Endothelial cell of umbilical vein (primary cell): ENCODE measurements at regions not wholly inside any gene's neighbourhood (a gene's known extent, or its start where the extent isn't known, plus 50 kb on each side); places are given as distances from the start of the nearest gene placed in this dataset.

Experiments used
- BruUV-seq: library from RNA; stranded (reverse); fragments of 400-500 nt; replicated peaks from 2 replicates; lab custom pipeline; 2021; lab: Mats Ljungman, UMichigan
- CTCF ChIA-PET: fragments of 300-600, 350-600 bp; sonication (Branson Sonifier 250); formaldehyde crosslinking; loops from one replicate; lab custom pipeline; 2021; ENCODE audit warnings: antibody characterized with exemption, inconsistent platforms; lab: Charles Lee
- POLR2A ChIA-PET: fragments of 300-600, 350-600 bp; sonication (Branson Sonifier 250); formaldehyde crosslinking; loops from one replicate; lab custom pipeline; 2021; ENCODE audit warnings: antibody characterized with exemption, inconsistent platforms; lab: Charles Lee
- DNase-seq: peaks from one replicate; pipeline ENCODE4 v3.0.0-alpha.2; 2011; ENCODE audit warnings: low read depth, low spot score
- FAIRE-seq: peaks from 2 replicates; lab custom pipeline; 2011; peaks lifted over from hg19 to GRCh38; lab: Jason Lieb, UNC
- H2AFZ ChIP-seq: 2 replicates; pipeline ENCODE4 v1.6.0; 2012; ENCODE audit warnings: low read depth, low read length, control low read depth, inconsistent platforms
- H3K27ac ChIP-seq: 2 replicates; pipeline ENCODE4 v1.5.1; 2011; ENCODE audit warnings: low read depth, mild to moderate bottlenecking, control low read depth, low read length, moderate library complexity; ENCODE audit not compliant: insufficient read depth
- H3K27me3 ChIP-seq, 2 experiments: 2 replicates each; pipeline versions ENCODE4 v1.6.0 to v1.6.1; 2011; ENCODE audit warnings: low read length in 2 of 2, mixed read lengths in 1 of 2; ENCODE audit not compliant: control insufficient read depth in 2 of 2, insufficient read depth in 2 of 2
- H3K36me3 ChIP-seq, 2 experiments: 2 replicates in 1 of 2; 3 replicates in 1 of 2; pipeline ENCODE4 v1.5.1; 2011; ENCODE audit warnings: low read length in 2 of 2, mild to moderate bottlenecking in 1 of 2, moderate library complexity in 1 of 2; ENCODE audit not compliant: control insufficient read depth in 2 of 2, insufficient read depth in 2 of 2; ENCODE audit errors: extremely low read depth in 1 of 2
- H3K4me1 ChIP-seq: 3 replicates; pipeline ENCODE4 v1.5.1; 2011; ENCODE audit warnings: mild to moderate bottlenecking, low read length; ENCODE audit not compliant: control insufficient read depth, insufficient read depth; ENCODE audit errors: extremely low read depth
- H3K4me2 ChIP-seq: 2 replicates; pipeline ENCODE4 v1.6.1; 2011; ENCODE audit warnings: low read length, control low read depth, mixed read lengths; ENCODE audit not compliant: insufficient read depth
- H3K4me3 ChIP-seq, 3 experiments: fragments of 200-600 bp in 1 of 3; sonication (generic), shearing (Covaris generic) in 1 of 3; replicated peaks in 1 of 3; 2 replicates each; pipeline ENCODE4 v1.5.1; 2011 to 2016; ENCODE audit warnings: control low read depth in 3 of 3, low read length in 3 of 3, mild to moderate bottlenecking in 2 of 3, inconsistent platforms in 1 of 3, low read depth in 1 of 3, moderate library complexity in 1 of 3; ENCODE audit not compliant: insufficient read depth in 1 of 3
- H3K79me2 ChIP-seq: 2 replicates; pipeline ENCODE4 v1.6.0; 2012; ENCODE audit warnings: low read length, inconsistent platforms; ENCODE audit not compliant: control insufficient read depth, insufficient read depth
- H3K9ac ChIP-seq: replicated peaks from 2 replicates; pipeline ENCODE3; 2011; ENCODE audit warnings: low read length, control low read depth; ENCODE audit not compliant: insufficient read depth; ENCODE audit errors: extremely low read depth
- H3K9me1 ChIP-seq: replicated peaks from 3 replicates; pipeline ENCODE4 v1.6.0; 2011; ENCODE audit warnings: mild to moderate bottlenecking, low read length; ENCODE audit not compliant: control insufficient read depth, insufficient read depth; ENCODE audit errors: extremely low read depth
- H3K9me3 ChIP-seq: replicated peaks from 2 replicates; pipeline ENCODE4 v1.5.1; 2012; ENCODE audit warnings: low read length, inconsistent platforms; ENCODE audit not compliant: control insufficient read depth, insufficient read depth
- H4K20me1 ChIP-seq: replicated peaks from 2 replicates; pipeline ENCODE3; 2011; ENCODE audit warnings: mild to moderate bottlenecking, low read length; ENCODE audit not compliant: control insufficient read depth, insufficient read depth; ENCODE audit errors: extremely low read depth
- JUN ChIP-seq: IDR thresholded peaks from 2 replicates; pipeline ENCODE4 v1.6.1; 2011; ENCODE audit warnings: borderline replicate concordance, low read depth; ENCODE audit not compliant: insufficient read length, insufficient read depth
- dilution Hi-C: fragments of 300-500 bp; cut with MboI; formaldehyde crosslinking; loops from one replicate; pipeline ENCODE4 v1.15.0; 2019; ENCODE audit warnings: low sequenced_read_pairs; ENCODE audit not compliant: extremely low pct_ligation_motif_present
- intact Hi-C: fragments of 100-400 bp; cut with micrococcal nuclease; formaldehyde crosslinking; loops from one replicate; pipeline ENCODE4 v1.10.0; 2022
- TF ChIP-seq, protein P1 (sequence below), 2 donors: IDR thresholded peaks; 1 replicate in 1 of 2; 2 replicates in 1 of 2; pipeline ENCODE4 v1.5.1; 2011; ENCODE audit warnings: low read length in 2 of 2, mild to moderate bottlenecking in 2 of 2, moderate library complexity in 2 of 2, control low read depth in 1 of 2, inconsistent platforms in 1 of 2, low read depth in 1 of 2; ENCODE audit not compliant: insufficient read depth in 1 of 2; ENCODE audit errors: extremely low read depth in 1 of 2

DNA sequence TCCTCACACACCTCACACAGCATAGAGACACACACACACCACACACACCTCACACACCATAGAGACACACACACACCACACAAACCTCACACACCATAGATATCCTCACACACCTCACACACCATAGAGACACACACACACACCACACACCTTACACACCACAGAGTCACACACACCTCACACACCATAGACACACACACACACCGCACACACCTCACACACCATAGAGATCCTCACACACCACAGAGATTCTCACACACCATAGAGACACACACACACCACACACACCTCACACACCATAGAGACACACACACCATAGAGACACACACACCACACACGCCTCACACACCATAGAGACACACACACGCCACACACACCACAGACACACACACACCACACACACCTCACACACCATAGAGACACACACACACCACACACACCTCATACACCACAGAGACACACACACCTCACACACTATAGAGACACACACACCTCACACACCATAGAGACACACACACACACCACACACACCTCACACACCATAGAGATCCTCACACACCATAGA is 270.6 kb downstream of the CYRIA start:
- intact Hi-C loops, result no loop called here
- no peak overlapping the region for H3K4me2 ChIP-seq
- no peak overlapping the region for H2AFZ ChIP-seq

More for the DNA sequence above, 270.6 kb downstream of the CYRIA start:
- no peak for DNase-seq
- Histone ChIP-seq H4K20me1 (no peaks in the 10 kb centered on the region), H3K9me3 (peaks cover 2% of the 10 kb centered on the region), H3K4me1 (no peaks in the 10 kb centered on the region), H3K79me2 (no peaks in the 10 kb centered on the region), H3K27me3 (no peaks in the 10 kb centered on the region), H3K9ac (no peak overlapping the region), H3K36me3 (no peaks in the 10 kb centered on the region), H3K27ac (no peak overlapping the region), H3K4me3 (no peak overlapping the region), H3K9me1 (no peaks in the 10 kb centered on the region)
- ChIA-PET POLR2A (no interaction called here), CTCF (no interaction called here)
- dilution Hi-C loops, result no loop called here
- no peak for TF ChIP-seq JUN
- TF ChIP-seq, protein P1, sequence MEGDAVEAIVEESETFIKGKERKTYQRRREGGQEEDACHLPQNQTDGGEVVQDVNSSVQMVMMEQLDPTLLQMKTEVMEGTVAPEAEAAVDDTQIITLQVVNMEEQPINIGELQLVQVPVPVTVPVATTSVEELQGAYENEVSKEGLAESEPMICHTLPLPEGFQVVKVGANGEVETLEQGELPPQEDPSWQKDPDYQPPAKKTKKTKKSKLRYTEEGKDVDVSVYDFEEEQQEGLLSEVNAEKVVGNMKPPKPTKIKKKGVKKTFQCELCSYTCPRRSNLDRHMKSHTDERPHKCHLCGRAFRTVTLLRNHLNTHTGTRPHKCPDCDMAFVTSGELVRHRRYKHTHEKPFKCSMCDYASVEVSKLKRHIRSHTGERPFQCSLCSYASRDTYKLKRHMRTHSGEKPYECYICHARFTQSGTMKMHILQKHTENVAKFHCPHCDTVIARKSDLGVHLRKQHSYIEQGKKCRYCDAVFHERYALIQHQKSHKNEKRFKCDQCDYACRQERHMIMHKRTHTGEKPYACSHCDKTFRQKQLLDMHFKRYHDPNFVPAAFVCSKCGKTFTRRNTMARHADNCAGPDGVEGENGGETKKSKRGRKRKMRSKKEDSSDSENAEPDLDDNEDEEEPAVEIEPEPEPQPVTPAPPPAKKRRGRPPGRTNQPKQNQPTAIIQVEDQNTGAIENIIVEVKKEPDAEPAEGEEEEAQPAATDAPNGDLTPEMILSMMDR (IDR thresholded peaks at IDR 0.05; ENCODE audit: extremely low read depth in 1 of 2, insufficient read depth in 1 of 2, low read depth in 1 of 2, low read length in 2 of 2), result no peak
- no TSS peak for BruUV-seq
- no peak for FAIRE-seq
